K562 (cell line): ENCODE measurements at regions not wholly inside any gene's neighbourhood (a gene's known extent, or its start where the extent isn't known, plus 50 kb on each side); places are given as distances from the start of the nearest gene placed in this dataset.

ENCODE experiments used
- ATAC-seq: fragments of 200-7000 bp; cut with Tn5 transposase; 3 replicates; pipeline ENCODE4 v1.9.1; 2020; ENCODE audit warnings: moderate library complexity
- BruUV-seq: library from RNA; stranded (reverse); fragments of 400-500 nt; replicated peaks from 2 replicates; lab custom pipeline; 2021; lab: Mats Ljungman, UMichigan
- CTCF ChIA-PET: fragments of 300-600 bp; formaldehyde crosslinking; extraction: SDS; loops from one replicate; lab custom pipeline; 2021; ENCODE audit warnings: low intra/inter-chr PET ratio; lab: Yijun Ruan, JAX
- POLR2A ChIA-PET: fragments of 300-600, 350-650 bp; sonication (Branson Sonifier 250); formaldehyde crosslinking; extraction: SDS; loops from one replicate; lab custom pipeline; 2021; ENCODE audit warnings: antibody characterized with exemption, inconsistent platforms; lab: Yijun Ruan, JAX
- DNase-seq, 4 experiments: peaks; one replicate each; pipeline versions ENCODE4 v3.0.0 to v3.0.0-alpha.2; 2011 to 2018; ENCODE audit warnings: low spot score in 3 of 4, mixed read lengths in 3 of 4; ENCODE audit errors: extremely low read depth in 1 of 4
- FAIRE-seq: peaks from 2 replicates; lab custom pipeline; 2011; peaks lifted over from hg19 to GRCh38; lab: Jason Lieb, UNC
- H2AFZ ChIP-seq: 2 replicates; pipeline ENCODE4 v1.6.0; 2011; ENCODE audit warnings: low read depth, low read length, control low read depth, inconsistent platforms
- H3K27ac ChIP-seq: fragments of 200-600 bp; 3 replicates; pipeline ENCODE4 v1.8.0; 2011; ENCODE audit warnings: low read depth, mild to moderate bottlenecking, control low read depth, inconsistent platforms, low read length, moderate library complexity, mixed read lengths; ENCODE audit errors: extremely low read depth
- H3K27me3 ChIP-seq, 2 experiments: fragments of 300-600 bp in 1 of 2; 2 replicates in 1 of 2; 3 replicates in 1 of 2; pipeline versions ENCODE4 v1.6.0 to v1.8.0; 2011; ENCODE audit warnings: inconsistent platforms in 2 of 2, low read length in 2 of 2, mild to moderate bottlenecking in 1 of 2, mixed read lengths in 1 of 2, moderate library complexity in 1 of 2; ENCODE audit not compliant: control insufficient read depth in 2 of 2, insufficient read depth in 2 of 2
- H3K36me3 ChIP-seq: fragments of 300-600 bp; 3 replicates; pipeline ENCODE4 v1.8.0; 2011; ENCODE audit warnings: mild to moderate bottlenecking, low read length, inconsistent platforms; ENCODE audit not compliant: control insufficient read depth, insufficient read depth
- H3K4me1 ChIP-seq, 2 experiments: fragments of 200-600 bp in 1 of 2; replicated peaks in 1 of 2; 2 replicates in 1 of 2; 3 replicates in 1 of 2; pipeline versions ENCODE4 v1.5.1 to v1.8.0; 2011; ENCODE audit warnings: inconsistent platforms in 2 of 2, low read length in 2 of 2, mild to moderate bottlenecking in 1 of 2, mixed read lengths in 1 of 2, moderate library complexity in 1 of 2; ENCODE audit not compliant: control insufficient read depth in 2 of 2, insufficient read depth in 2 of 2
- H3K4me2 ChIP-seq: 2 replicates; pipeline ENCODE4 v1.6.1; 2011; ENCODE audit warnings: low read length, control low read depth, inconsistent platforms, mixed read lengths; ENCODE audit not compliant: insufficient read depth
- H3K4me3 ChIP-seq: fragments of 200-600 bp; sonication (generic), shearing (Covaris generic); 2 replicates; pipeline ENCODE4 v1.5.1; 2016; ENCODE audit warnings: control low read depth, inconsistent platforms
- H3K79me2 ChIP-seq: fragments of 200-600 bp; 3 replicates; pipeline ENCODE4 v1.8.0; 2011; ENCODE audit warnings: low read length, inconsistent platforms; ENCODE audit not compliant: control insufficient read depth, insufficient read depth
- H3K9ac ChIP-seq, 2 experiments: 2 replicates each; pipeline versions ENCODE4 v1.6.0 to v1.6.1; 2011; ENCODE audit warnings: low read depth in 2 of 2, low read length in 2 of 2, control low read depth in 1 of 2, inconsistent platforms in 1 of 2, mild to moderate bottlenecking in 1 of 2, mixed read lengths in 1 of 2; ENCODE audit not compliant: insufficient read depth in 1 of 2
- H3K9me1 ChIP-seq: one replicate; pipeline ENCODE4 v1.6.0; 2011; ENCODE audit warnings: inconsistent platforms, mild to moderate bottlenecking, low read length, moderate library complexity; ENCODE audit not compliant: control insufficient read depth, insufficient read depth
- H3K9me3 ChIP-seq: replicated peaks from 2 replicates; pipeline ENCODE4 v1.5.1; 2011; ENCODE audit warnings: low read depth, low read length, inconsistent platforms; ENCODE audit not compliant: control insufficient read depth, insufficient read depth
- H4K20me1 ChIP-seq: replicated peaks from 2 replicates; pipeline ENCODE4 v1.6.1; 2011; ENCODE audit warnings: low read length, inconsistent platforms, mixed read lengths; ENCODE audit not compliant: control insufficient read depth, insufficient read depth
- FOSL1 ChIP-seq: fragments of 200-800 bp; sonication (Bioruptor generic); conservative IDR thresholded peaks from 2 replicates; pipeline ENCODE4 v1.6.1; 2016; ENCODE audit warnings: missing genetic modification characterization, missing compliant biosample characterization
- ZZZ3 ChIP-seq: fragments of 450-650 bp; IDR thresholded peaks from 2 replicates; pipeline ENCODE4 v1.6.1; 2016; ENCODE audit warnings: antibody characterized with exemption, mild to moderate bottlenecking, moderate library complexity
- WGBS: fragments of 100-300 bp; shearing (Covaris generic); methylation state at CpG from one replicate; pipeline ENCODE4 v1.1.6; 2016; ENCODE audit warnings: low coverage, mixed read lengths; ENCODE audit not compliant: insufficient coverage; ENCODE audit errors: missing lambda C conversion rate; 5-methylcytosine and 5-hydroxymethylcytosine counted together
- in situ Hi-C: fragments of 300-500 bp; cut with MboI; formaldehyde crosslinking; loops from 4 replicates; pipeline ENCODE4 v1.15.0; 2018; ENCODE audit warnings: inconsistent platforms, mixed read lengths
- intact Hi-C: fragments of 100-400 bp; cut with micrococcal nuclease; formaldehyde crosslinking; loops from 2 replicates; pipeline ENCODE4 v1.14.2; 2022
- TF ChIP-seq, protein P1 (sequence below), 2 experiments: fragments of 450-650 bp; IDR thresholded peaks; 2 replicates each; pipeline ENCODE4 v1.6.1; 2016; ENCODE audit warnings: mild to moderate bottlenecking in 2 of 2, borderline replicate concordance in 1 of 2, low read depth in 1 of 2, moderate library complexity in 1 of 2

DNA sequence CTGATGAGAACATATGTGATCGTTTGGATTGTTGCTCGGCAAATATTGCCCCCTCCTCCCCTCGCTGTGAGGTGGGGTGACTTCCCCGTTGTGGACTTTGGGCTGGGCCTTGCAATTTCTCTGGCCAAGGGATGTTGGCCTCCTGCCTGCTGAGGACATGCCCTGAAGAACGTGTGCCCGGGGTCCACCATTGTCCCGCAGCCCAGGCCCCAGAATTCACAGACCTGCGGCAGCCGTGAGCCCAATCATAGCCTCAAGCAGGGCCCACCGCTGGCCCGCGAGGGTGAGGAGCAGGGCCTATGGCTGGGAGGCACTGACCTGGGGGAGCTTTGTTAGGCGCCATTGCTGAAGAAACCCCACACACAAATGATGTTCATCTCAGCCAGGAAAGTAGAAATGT is 58.3 kb upstream of the ACTRT2 start:
- H3K4me3 ChIP-seq = no peak overlapping the region
- H3K9me1 ChIP-seq = no peaks in the 10 kb centered on the region
- BruUV-seq = no TSS peak
- WGBS = 0% methylated on average over 13 of the region's 13 CpGs
- H4K20me1 ChIP-seq = no peaks in the 10 kb centered on the region
- DNase-seq (no peak), ATAC-seq (no peak), FAIRE-seq (no peak)
- no peaks in the 10 kb centered on the region for H3K79me2 ChIP-seq
- no peak overlapping the region for H2AFZ ChIP-seq
- no peak overlapping the region for H3K9ac ChIP-seq
- no peaks in the 10 kb centered on the region for H3K36me3 ChIP-seq
- no peaks in the 10 kb centered on the region for H3K9me3 ChIP-seq
- no peak for TF ChIP-seq ZZZ3
- no peak overlapping the region for H3K27ac ChIP-seq
- 0 out of 5 replicates have a peak, but pooled peaks cover 0 to 7% of the 10 kb centered on the region in 2 experiments for H3K27me3 ChIP-seq
- intact Hi-C loops = no loop called here
- H3K4me2 ChIP-seq = no peak overlapping the region
- ChIA-PET CTCF (no interaction called here), POLR2A (interaction anchor here (0.6 to 0.7 kb wide), 2 partner anchors 146 to 160 kb away, joined by 3 to 4 read pairs; no protein-coding TSS in a partner anchor)
- H3K4me1 ChIP-seq = no peaks in the 10 kb centered on the region
- in situ Hi-C loops = no loop called here

DNA sequence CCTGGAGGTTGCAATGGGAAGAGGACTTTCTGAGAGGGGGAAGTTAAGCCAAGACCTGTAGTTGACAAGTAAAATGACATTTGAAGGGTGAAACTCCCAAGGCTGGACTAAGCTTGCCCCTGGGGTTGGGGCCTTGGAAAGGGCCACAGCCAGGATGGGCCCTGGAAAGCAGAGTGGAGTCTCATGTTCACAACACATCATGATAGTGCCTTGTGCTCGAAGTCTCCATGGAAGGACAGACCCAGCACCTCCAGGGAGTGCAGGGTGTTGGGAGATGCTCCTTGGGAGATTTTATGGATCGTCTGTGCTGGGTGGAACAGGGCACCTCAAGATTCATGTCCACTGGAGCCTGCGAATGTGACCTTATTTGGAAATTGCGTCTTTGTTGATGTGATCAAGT is 55.6 kb upstream of the ACTRT2 start:
- no peak overlapping the region for H3K27ac ChIP-seq
- no peaks in the 10 kb centered on the region for H3K79me2 ChIP-seq
- no peaks in the 10 kb centered on the region for H3K9me1 ChIP-seq
- peaks cover 0 to 3% of the 10 kb centered on the region in 2 experiments; a peak in 1 of 5 replicates for H3K4me1 ChIP-seq
- no peak overlapping the region for H3K4me2 ChIP-seq
- peaks cover 0 to 13% of the 10 kb centered on the region in 2 experiments; a peak in 2 of 5 replicates for H3K27me3 ChIP-seq
- FAIRE-seq = no peak
- DNase-seq = no peak
- POLR2A ChIA-PET = no interaction called here
- in situ Hi-C loops = no loop called here
- H3K36me3 ChIP-seq = no peaks in the 10 kb centered on the region
- H3K9me3 ChIP-seq = no peaks in the 10 kb centered on the region
- H3K9ac ChIP-seq = no peak overlapping the region
- CTCF ChIA-PET = no interaction called here
- no peak overlapping the region for H3K4me3 ChIP-seq
- no TSS peak for BruUV-seq
- no peak overlapping the region for H2AFZ ChIP-seq
- TF ChIP-seq, protein P1, sequence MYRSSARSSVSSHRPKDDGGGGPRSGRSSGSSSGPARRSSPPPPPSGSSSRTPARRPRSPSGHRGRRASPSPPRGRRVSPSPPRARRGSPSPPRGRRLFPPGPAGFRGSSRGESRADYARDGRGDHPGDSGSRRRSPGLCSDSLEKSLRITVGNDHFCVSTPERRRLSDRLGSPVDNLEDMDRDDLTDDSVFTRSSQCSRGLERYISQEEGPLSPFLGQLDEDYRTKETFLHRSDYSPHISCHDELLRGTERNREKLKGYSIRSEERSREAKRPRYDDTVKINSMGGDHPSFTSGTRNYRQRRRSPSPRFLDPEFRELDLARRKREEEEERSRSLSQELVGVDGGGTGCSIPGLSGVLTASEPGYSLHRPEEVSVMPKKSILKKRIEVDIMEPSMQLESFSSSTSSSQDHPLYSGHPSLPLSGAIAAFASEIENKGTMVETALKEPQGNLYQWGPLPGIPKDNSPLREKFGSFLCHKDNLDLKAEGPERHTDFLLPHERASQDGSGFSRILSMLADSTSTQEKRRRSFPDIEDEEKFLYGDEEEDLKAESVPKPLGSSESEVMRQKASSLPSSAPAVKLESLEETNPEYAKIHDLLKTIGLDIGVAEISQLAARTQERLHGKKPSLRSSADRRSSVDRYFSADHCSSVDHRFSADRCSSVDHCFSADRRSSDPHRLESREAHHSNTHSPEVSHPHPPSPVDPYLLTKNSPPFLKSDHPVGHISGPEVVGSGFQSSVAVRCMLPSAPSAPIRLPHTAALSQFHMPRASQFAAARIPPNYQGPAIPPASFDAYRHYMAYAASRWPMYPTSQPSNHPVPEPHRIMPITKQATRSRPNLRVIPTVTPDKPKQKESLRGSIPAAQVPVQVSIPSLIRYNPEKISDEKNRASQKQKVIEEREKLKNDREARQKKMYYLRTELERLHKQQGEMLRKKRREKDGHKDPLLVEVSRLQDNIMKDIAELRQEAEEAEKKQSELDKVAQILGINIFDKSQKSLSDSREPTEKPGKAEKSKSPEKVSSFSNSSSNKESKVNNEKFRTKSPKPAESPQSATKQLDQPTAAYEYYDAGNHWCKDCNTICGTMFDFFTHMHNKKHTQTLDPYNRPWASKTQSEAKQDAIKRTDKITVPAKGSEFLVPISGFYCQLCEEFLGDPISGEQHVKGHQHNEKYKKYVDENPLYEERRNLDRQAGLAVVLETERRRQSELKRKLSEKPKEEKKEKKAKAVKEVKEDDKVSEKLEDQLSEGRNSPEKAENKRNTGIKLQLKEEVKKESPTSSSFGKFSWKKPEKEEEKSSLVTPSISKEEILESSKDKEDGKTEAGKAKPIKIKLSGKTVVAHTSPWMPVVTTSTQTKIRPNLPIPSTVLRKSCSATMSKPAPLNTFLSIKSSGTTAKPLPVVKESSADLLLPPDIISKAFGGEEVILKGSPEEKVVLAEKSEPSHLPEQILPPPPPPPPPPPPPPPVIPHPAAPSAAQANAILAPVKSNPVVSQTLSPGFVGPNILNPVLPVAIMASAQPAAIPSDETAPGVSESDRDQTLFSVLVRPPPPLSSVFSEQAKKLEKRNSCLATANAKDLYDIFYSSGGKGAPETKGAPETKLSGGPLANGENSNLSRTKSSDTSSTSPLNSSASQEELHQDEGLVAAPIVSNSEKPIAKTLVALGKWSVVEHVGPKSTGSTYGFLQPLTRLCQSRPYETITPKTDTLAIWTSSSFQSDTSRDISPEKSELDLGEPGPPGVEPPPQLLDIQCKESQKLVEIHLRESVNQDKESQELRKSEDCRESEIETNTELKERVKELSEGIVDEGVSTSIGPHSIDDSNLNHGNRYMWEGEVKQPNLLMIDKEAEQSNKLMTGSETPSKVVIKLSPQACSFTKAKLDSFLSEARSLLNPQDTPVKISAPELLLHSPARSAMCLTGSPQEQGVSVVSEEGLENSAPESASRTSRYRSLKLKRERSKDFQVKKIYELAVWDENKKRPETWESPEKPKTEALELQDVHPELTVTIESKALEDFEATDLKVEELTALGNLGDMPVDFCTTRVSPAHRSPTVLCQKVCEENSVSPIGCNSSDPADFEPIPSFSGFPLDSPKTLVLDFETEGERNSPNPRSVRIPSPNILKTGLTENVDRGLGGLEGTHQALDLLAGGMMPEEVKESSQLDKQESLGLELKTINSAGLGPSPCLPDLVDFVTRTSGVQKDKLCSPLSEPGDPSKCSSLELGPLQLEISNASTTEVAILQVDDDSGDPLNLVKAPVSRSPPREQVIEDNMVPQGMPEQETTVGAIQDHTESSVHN (IDR thresholded peaks at IDR 0.05; ENCODE audit: borderline replicate concordance in 1 of 2, low read depth in 1 of 2) = no peak
- no peak for TF ChIP-seq FOSL1 (tag)
- TF ChIP-seq, all 486 proteins: peak for 0
- intact Hi-C loops = no loop called here
- no peak for ATAC-seq
- 0% methylated on average over 4 of the region's 4 CpGs for WGBS
- no peaks in the 10 kb centered on the region for H4K20me1 ChIP-seq
